BJ (cell line): ENCODE measurements at regions not wholly inside any gene's neighbourhood (a gene's known extent, or its start where the extent isn't known, plus 50 kb on each side); places are given as distances from the start of the nearest gene placed in this dataset.

Experiments used
- CTCF ChIA-PET: fragments of 350-600 bp; formaldehyde crosslinking; extraction: SDS; loops from one replicate; lab custom pipeline; 2021; ENCODE audit warnings: antibody characterized with exemption, inconsistent platforms; lab: Yijun Ruan, JAX
- POLR2A ChIA-PET: fragments of 300-600 bp; sonication (Branson Sonifier 250); formaldehyde crosslinking; extraction: SDS; loops from one replicate; lab custom pipeline; 2021; ENCODE audit warnings: antibody characterized with exemption; lab: Charles Lee
- DNase-seq: peaks from one replicate; pipeline ENCODE4 v3.0.0-alpha.2; 2011; ENCODE audit warnings: low read depth
- H3K27me3 ChIP-seq: 2 replicates; pipeline ENCODE4 v1.6.0; 2011; ENCODE audit warnings: low read length; ENCODE audit not compliant: control insufficient read depth, insufficient read depth
- H3K36me3 ChIP-seq: 2 replicates; pipeline ENCODE4 v1.5.1; 2011; ENCODE audit warnings: low read length; ENCODE audit not compliant: control insufficient read depth, insufficient read depth
- H3K4me3 ChIP-seq: 2 replicates; pipeline ENCODE4 v1.5.1; 2011; ENCODE audit warnings: low read depth, mild to moderate bottlenecking, control low read depth, low read length
- TF ChIP-seq, protein P1 (sequence below): IDR thresholded peaks from 2 replicates; pipeline ENCODE4 v1.5.1; 2011; ENCODE audit warnings: low read depth, mild to moderate bottlenecking, control low read depth, inconsistent platforms, low read length, moderate library complexity; ENCODE audit not compliant: insufficient read depth

DNA sequence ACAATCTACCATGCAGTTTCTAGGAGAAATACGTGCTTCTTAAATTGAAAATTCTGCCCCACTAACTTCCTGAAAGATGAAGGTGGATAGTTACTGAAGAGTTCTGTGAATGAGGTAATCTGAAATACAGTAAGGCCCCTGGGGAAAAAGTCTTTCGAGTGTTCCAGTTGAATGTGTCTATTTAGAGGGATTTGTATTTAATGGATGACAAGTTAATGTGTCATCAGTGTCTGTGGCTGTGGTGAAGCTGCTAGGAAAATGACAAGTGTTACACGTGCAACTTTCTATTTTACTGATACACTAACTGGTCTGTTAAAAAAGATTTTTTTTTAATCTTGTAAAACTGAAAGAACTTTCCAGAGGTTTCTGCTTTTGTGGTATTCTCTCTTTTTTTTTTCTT is 384.6 kb downstream of the STK39 start:
- POLR2A ChIA-PET, result interaction anchor here (0.7 kb wide), 1 partner anchor 104 kb away, joined by 3 read pairs; no protein-coding TSS in a partner anchor
- CTCF ChIA-PET, result interaction anchor here (1.7 kb wide), 1 partner anchor 11 kb away, joined by 5 read pairs; no protein-coding TSS in a partner anchor
- Histone ChIP-seq H3K27me3 (no peaks in the 10 kb centered on the region), H3K4me3 (no peak overlapping the region), H3K36me3 (no peaks in the 10 kb centered on the region)
- no peak for DNase-seq
- TF ChIP-seq, protein P1, sequence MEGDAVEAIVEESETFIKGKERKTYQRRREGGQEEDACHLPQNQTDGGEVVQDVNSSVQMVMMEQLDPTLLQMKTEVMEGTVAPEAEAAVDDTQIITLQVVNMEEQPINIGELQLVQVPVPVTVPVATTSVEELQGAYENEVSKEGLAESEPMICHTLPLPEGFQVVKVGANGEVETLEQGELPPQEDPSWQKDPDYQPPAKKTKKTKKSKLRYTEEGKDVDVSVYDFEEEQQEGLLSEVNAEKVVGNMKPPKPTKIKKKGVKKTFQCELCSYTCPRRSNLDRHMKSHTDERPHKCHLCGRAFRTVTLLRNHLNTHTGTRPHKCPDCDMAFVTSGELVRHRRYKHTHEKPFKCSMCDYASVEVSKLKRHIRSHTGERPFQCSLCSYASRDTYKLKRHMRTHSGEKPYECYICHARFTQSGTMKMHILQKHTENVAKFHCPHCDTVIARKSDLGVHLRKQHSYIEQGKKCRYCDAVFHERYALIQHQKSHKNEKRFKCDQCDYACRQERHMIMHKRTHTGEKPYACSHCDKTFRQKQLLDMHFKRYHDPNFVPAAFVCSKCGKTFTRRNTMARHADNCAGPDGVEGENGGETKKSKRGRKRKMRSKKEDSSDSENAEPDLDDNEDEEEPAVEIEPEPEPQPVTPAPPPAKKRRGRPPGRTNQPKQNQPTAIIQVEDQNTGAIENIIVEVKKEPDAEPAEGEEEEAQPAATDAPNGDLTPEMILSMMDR, result no peak

DNA sequence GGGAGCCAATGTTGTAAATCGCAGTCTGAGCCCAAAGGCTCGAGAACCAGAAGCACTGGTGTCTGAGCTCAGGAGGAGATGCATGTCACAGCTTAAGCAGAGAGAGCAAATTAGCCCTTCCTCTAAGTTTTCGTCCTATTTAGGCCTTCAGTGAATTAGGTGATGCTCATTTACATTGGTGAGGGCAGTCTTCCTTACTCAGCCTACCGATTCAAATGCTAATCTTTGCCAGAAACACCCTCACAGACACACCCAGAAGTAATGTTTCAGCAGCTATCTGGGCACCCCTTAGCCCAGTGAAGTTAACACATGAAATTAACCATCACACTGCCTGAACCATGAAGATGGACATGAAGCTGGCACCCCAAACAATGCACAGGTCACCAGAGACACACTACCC is 385.1 kb downstream of the STK39 start:
- Histone ChIP-seq H3K36me3 (no peaks in the 10 kb centered on the region), H3K4me3 (no peak overlapping the region), H3K27me3 (no peaks in the 10 kb centered on the region)
- POLR2A ChIA-PET, result no interaction called here
- DNase-seq, result no peak
- CTCF ChIA-PET, result interaction anchor here (0.6 to 1.7 kb wide), 2 partner anchors 10 to 68 kb away, joined by 3 to 5 read pairs; no protein-coding TSS in a partner anchor
- TF ChIP-seq, protein P1, result no peak

DNA sequence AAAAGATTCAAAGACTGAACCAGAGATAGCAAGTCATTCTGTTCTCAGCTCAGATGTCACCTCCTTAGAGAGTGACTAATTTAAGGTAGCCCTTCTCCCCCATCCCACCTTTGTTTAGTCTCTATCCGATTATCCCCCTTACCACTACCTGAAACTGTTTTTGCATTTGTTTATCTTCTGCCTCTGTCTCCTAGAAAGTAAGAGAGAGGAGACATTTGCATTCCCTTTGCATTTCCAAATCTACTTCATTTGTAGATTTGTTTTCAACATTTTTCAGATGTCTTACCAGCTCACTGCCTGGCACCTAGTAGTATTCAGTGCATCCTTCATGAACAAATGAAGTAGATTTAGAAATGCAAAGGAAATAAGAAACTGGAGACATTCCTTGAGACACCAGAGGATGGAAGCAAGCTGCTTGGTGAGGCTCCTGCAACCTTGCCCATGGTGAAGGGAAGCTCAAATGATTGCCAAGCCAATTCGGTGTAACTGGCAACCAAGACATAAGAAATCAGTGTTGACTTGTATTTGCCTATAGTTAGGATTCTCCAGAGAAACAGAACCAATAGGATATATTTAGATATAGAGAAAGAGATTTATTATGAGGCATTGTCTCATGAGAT is 385.7 kb downstream of the STK39 start:
- ChIA-PET POLR2A (no interaction called here), CTCF (interaction anchor here (0.6 to 1.7 kb wide), 2 partner anchors 10 to 68 kb away, joined by 3 to 5 read pairs; no protein-coding TSS in a partner anchor)
- TF ChIP-seq, protein P1, result no peak
- Histone ChIP-seq H3K4me3 (no peak overlapping the region), H3K36me3 (no peaks in the 10 kb centered on the region), H3K27me3 (no peaks in the 10 kb centered on the region)
- no peak for DNase-seq

DNA sequence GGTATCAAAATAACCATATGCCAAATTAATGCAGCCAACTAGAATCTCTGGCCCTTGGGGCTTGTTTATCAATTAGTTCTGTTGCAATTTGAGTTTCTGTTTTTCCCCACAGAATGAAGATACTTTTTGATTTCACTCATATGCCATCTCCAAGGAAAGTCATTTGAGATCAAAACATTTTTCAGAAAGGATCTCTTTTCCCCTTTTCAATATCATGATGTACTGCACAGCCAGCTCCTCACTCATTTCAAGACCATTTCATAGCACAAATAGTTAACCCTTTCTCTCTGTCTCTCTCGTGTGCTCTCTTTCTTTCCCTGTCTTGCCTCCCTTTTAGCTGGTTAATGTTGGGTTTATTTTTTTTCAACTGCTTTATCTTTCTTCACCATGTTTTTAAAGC is 387.3 kb downstream of the STK39 start:
- Histone ChIP-seq H3K4me3 (no peak overlapping the region), H3K36me3 (no peaks in the 10 kb centered on the region), H3K27me3 (no peaks in the 10 kb centered on the region)
- no peak for DNase-seq
- CTCF ChIA-PET, result interaction anchor here (0.9 kb wide), 1 partner anchor 22 kb away, joined by 3 read pairs; no protein-coding TSS in a partner anchor
- POLR2A ChIA-PET, result no interaction called here
- TF ChIP-seq, protein P1, result no peak

DNA sequence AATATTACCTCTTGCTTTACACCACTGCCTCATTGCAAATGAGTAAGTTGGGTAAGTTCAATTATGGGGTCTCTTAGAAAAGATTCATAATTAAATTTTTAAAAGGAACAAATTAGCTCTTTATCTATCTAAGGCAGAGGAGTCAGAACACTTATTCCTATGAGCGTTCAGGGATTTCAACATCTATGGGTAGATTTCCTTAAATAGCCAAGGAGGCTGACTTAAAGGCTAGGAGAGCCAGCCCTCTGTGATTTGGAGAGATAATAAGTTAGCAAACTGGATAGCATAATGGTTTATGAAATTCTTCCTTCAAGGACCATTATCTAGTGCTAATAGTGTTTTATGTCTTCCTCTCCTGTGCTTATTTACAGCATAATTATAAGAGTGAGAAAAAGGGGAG is 387.7 kb downstream of the STK39 start:
- Histone ChIP-seq H3K4me3 (no peak overlapping the region), H3K27me3 (no peaks in the 10 kb centered on the region), H3K36me3 (no peaks in the 10 kb centered on the region)
- POLR2A ChIA-PET, result no interaction called here
- CTCF ChIA-PET, result no interaction called here
- TF ChIP-seq, protein P1, result no peak
- DNase-seq, result no peak
